ENCODE measurements at regions not wholly inside any gene's neighbourhood (a gene's known extent, or its start where the extent isn't known, plus 50 kb on each side); places are given as distances from the start of the nearest gene placed in this dataset.
A peak's percentile ranks its signal among the peaks of the same experiment; 100 is the strongest.
"Not testable (repeated sequence)": the region's sequence is repeated elsewhere in the genome, so short reads cannot be mapped to it uniquely, and the experiment has no call there.

- H3K27me3 Mint-ChIP-seq (ENCODE audit: low read depth); H3K9me3 Mint-ChIP-seq; H3K4me3 Mint-ChIP-seq; DNase-seq; ATAC-seq; H3K36me3 Mint-ChIP-seq (ENCODE audit: insufficient read depth); H3K4me1 Mint-ChIP-seq (ENCODE audit: low read depth): not testable (repeated sequence)
Observed at GRCh38 chr16:29298997-29299396, 107.5 kb downstream of the NPIPB11 start.

GRCh38 chr16:29298307-29298706 is 108.2 kb downstream of the NPIPB11 start:
- not testable (repeated sequence) for H3K27me3 Mint-ChIP-seq (ENCODE audit: low read depth); H3K36me3 Mint-ChIP-seq (ENCODE audit: insufficient read depth); DNase-seq; H3K4me1 Mint-ChIP-seq (ENCODE audit: low read depth); ATAC-seq; H3K9me3 Mint-ChIP-seq; H3K4me3 Mint-ChIP-seq

DNA sequence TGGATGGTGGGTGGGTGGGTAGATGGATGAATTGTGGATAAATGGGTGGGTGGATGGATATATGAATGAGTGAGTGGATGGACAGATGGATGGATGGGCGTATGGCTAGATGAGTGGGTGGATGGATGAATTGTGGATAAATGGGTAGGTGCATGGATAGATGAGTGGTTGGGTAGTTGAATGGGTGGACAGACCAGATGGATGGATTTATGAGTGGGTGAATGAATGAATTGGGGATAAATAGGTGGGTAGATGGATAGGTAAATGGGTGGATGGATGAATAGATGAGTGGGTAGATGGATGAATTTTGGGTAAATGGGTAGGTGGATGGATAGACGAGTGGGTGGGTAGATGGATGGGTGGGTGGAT is 108.7 kb downstream of the NPIPB11 start:
- not testable (repeated sequence) for H3K27me3 Mint-ChIP-seq (ENCODE audit: low read depth); H3K9me3 Mint-ChIP-seq; H3K36me3 Mint-ChIP-seq (ENCODE audit: insufficient read depth); ATAC-seq; DNase-seq; H3K4me1 Mint-ChIP-seq (ENCODE audit: low read depth); H3K4me3 Mint-ChIP-seq

DNA sequence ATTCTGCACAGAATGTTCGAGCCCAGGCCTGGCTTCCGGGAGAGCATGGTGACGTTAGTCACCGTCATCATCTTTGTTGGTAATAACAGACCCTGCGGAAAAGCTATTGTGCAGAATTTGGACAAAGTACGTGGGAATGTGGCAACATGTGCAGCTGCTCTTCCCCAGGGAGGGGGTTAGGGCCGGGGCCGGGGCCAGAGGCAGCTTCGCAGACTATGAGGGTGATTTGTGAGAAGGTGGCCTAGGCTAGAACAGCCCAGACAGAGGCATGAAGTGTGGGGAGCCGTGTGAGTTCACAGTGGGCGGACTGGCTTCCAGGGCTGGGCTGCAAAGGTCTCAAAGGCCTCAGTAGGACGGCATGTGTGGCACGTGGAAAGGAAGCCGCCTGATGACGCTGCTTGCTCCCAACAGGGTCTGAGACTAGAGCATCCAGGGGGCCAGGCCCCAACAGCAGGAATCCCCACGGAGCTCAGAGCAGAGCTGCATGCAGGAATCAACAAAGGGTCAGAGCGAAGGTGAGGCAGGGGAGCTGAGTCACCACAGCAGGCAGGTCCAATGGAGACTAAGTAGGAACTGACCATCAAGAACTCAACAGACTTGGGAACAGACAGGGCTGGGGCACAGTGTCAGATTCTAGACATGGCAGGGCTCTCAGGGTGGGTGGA is 109.2 kb downstream of the NPIPB11 start:
- H3K4me3 Mint-ChIP-seq; ATAC-seq; H3K9me3 Mint-ChIP-seq; H3K27me3 Mint-ChIP-seq (ENCODE audit: low read depth); H3K4me1 Mint-ChIP-seq (ENCODE audit: low read depth); DNase-seq; H3K36me3 Mint-ChIP-seq (ENCODE audit: insufficient read depth): not testable (repeated sequence)

DNA sequence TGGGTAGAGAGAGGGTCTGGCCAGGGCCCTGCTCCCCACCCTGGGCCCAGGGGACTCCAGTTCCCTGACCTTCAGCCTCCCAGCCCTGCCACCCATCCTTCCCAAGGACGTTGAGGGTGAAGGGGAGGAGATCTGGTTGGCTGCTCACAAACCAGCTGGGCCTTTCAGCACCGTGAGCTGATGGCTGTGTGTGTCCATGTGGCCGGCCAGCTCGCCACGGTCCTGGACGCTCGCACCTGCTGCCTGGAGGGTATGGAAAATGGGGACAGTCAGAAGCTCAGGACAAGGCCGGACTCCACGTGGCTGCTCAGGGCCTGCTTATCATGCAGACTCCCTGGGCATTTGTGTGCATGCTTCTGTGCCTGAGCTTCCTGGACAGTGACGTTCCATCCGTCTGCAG is 110.3 kb downstream of the NPIPB11 start:
- not testable (repeated sequence) for DNase-seq; ATAC-seq; H3K9me3 Mint-ChIP-seq; H3K4me3 Mint-ChIP-seq; H3K36me3 Mint-ChIP-seq (ENCODE audit: insufficient read depth); H3K4me1 Mint-ChIP-seq (ENCODE audit: low read depth); H3K27me3 Mint-ChIP-seq (ENCODE audit: low read depth)

DNA sequence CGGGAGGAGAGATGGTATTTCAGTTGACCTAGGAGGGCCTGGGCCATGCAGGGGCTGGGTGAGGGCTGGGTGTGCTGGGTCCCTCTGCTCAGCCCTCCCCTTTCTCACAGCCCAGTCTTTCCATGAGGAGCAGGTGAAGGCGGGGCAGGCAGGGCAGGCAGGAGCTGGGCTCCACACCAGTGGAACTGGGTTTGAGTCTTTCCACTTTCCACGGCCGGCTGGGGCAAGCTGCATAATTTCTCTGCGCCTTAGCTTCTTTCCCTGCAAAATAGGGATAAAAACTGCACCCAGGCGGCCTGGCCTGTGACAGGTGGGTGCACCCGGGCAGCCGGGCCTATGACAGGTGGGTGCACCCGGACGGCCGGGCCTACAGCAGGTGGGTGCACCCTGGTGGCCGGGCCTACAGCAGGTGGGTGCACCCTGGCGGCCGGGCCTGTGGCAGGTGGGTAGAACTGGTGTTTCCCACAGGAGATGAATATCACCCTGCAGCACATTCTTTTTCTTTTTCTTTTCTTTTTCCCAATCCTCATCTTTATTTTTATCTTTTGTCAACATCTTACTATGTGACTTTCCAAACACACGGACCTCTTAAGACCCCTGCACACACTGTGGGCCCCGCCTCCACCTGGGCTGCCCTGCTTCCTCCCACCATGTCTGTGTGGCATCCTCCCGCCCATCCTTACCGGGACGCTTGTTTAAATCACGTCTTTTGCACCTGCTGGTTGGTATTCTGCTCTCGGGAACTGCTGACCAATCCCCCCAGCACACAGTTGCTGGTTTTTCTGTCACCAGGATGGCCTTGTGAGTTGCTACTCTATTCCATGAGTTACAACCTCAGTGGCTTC is 111.3 kb downstream of the NPIPB11 start:
- H3K36me3 Mint-ChIP-seq (ENCODE audit: insufficient read depth); H3K9me3 Mint-ChIP-seq; ATAC-seq; H3K27me3 Mint-ChIP-seq (ENCODE audit: low read depth); H3K4me1 Mint-ChIP-seq (ENCODE audit: low read depth); DNase-seq; H3K4me3 Mint-ChIP-seq: not testable (repeated sequence)

DNA sequence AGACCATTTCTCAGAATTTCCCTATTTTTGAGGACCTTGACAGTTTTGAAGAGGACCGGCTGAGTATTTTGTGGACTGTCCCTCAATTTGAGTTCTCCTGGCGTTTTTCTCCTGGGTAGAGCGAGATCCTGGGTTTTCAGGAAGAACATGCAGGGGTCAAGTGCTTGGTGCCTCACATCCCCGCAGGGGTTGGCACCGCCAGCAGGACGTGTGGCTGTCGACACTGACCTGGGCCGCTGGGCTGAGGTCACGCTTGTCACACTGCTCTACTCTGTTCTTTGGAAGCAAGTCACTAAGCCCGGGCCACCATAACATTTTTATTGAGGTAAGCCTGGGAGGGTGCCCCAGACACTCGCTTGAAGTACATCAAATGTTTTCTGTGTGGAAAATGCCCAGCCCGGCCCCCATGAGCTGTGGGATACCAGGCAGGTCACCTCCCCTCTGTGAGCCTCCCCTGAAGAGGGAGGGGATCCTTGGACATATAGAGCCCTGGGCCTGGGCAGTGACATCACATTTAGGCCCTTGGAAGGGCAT is 112.0 kb downstream of the NPIPB11 start:
- not testable (repeated sequence) for ATAC-seq

DNA sequence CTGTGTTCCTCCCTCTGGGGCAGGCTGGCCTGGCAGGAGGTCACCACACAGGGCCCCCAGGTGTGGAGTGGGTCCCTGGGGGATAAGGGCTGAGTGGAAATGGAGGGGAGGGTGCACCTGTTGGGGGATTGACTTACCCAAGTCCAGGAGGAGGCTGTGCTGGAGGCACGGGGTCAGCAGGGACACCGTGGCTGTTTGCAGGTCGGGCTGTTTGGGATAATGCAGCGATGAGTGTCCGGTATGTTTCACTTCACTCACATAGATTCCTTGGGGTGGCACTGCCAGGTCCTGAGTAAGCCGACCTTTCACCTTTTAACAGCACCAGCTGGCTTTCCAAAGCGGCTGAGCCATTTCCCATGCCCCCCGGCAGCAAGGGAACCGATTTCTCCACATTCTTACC is 113.0 kb downstream of the NPIPB11 start:
- DNase-seq; H3K4me3 Mint-ChIP-seq; H3K36me3 Mint-ChIP-seq (ENCODE audit: insufficient read depth); H3K9me3 Mint-ChIP-seq; H3K27me3 Mint-ChIP-seq (ENCODE audit: low read depth); ATAC-seq; H3K4me1 Mint-ChIP-seq (ENCODE audit: low read depth): not testable (repeated sequence)

More for the DNA sequence above, 112.0 kb downstream of the NPIPB11 start:
- H3K36me3 Mint-ChIP-seq (ENCODE audit: insufficient read depth); H3K9me3 Mint-ChIP-seq; H3K4me3 Mint-ChIP-seq; H3K4me1 Mint-ChIP-seq (ENCODE audit: low read depth); DNase-seq; H3K27me3 Mint-ChIP-seq (ENCODE audit: low read depth): not testable (repeated sequence)

GRCh38 chr16:29292952-29293471 is 113.5 kb downstream of the NPIPB11 start:
- not testable (repeated sequence) for H3K27me3 Mint-ChIP-seq (ENCODE audit: low read depth); DNase-seq; H3K36me3 Mint-ChIP-seq (ENCODE audit: insufficient read depth); H3K4me3 Mint-ChIP-seq; H3K9me3 Mint-ChIP-seq; ATAC-seq; H3K4me1 Mint-ChIP-seq (ENCODE audit: low read depth)

GRCh38 chr16:29291329-29292271 is 114.9 kb downstream of the NPIPB11 start:
- not testable (repeated sequence) for H3K9me3 Mint-ChIP-seq; H3K27me3 Mint-ChIP-seq (ENCODE audit: low read depth); DNase-seq; H3K4me3 Mint-ChIP-seq; H3K36me3 Mint-ChIP-seq (ENCODE audit: insufficient read depth); H3K4me1 Mint-ChIP-seq (ENCODE audit: low read depth)
- peak in 1 of 2 donors; percentile 14 for ATAC-seq

- Mint-ChIP-seq H3K4me1 (ENCODE audit: low read depth) (peaks cover 5% of the 10 kb centered on the region), H3K4me3 (peak overlapping the region; percentile 46), H3K27me3 (ENCODE audit: low read depth) (no peaks in the 10 kb centered on the region), H3K9me3 (no peaks in the 10 kb centered on the region), H3K36me3 (ENCODE audit: insufficient read depth) (peaks cover 2% of the 10 kb centered on the region)
- ATAC-seq (peak; percentile 91 to 95), DNase-seq (peak; percentile 54)
Observed at GRCh38 chr16:29290631-29291247, 115.8 kb downstream of the NPIPB11 start.

GRCh38 chr16:29289516-29290239 is 116.8 kb downstream of the NPIPB11 start:
- not testable (repeated sequence) for ATAC-seq; DNase-seq; H3K27me3 Mint-ChIP-seq (ENCODE audit: low read depth)

More at GRCh38 chr16:29289516-29290239, 116.8 kb downstream of the NPIPB11 start:
- peaks cover 12% of the 10 kb centered on the region for H3K4me1 Mint-ChIP-seq (ENCODE audit: low read depth)
- H3K9me3 Mint-ChIP-seq; H3K4me3 Mint-ChIP-seq; H3K36me3 Mint-ChIP-seq (ENCODE audit: insufficient read depth): not testable (repeated sequence)
